ENCODE measurements at regions not wholly inside any gene's neighbourhood (a gene's known extent, or its start where the extent isn't known, plus 50 kb on each side); places are given as distances from the start of the nearest gene placed in this dataset.
"Not testable (repeated sequence)": the region's sequence is repeated elsewhere in the genome, so short reads cannot be mapped to it uniquely, and the experiment has no call there.

GRCh38 chr15:93759629-93760028, 471.7 kb upstream of the MCTP2 start:
- intact Hi-C loops (cut with micrococcal nuclease), result loop anchor here (10.0 kb wide), 1 partner anchor 55 kb away; no protein-coding TSS in a partner anchor

GRCh38 chr15:93758824-93759223, 472.5 kb upstream of the MCTP2 start:
- intact Hi-C loops (cut with micrococcal nuclease), result no loop called here

DNA sequence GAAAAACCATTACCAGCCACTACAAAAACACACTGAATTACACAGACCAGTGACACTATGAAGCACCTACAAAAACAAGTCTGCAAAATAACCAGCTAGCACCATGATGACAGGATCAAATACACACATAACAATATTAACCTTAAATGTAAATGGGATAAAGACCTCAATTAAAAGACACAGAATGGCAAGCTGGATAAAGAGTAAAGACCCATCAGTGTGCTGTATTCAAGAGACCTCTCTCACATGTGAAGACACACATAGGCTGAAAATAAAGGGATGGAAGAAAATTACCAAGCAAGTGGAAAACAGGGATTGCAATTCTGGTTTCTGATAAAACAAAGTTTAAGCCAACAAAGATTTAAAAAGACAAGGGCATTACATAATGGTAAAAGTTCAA, 482.7 kb upstream of the MCTP2 start:
- intact Hi-C loops (cut with micrococcal nuclease), result no loop called here

- intact Hi-C loops (cut with micrococcal nuclease), result not testable (repeated sequence)
Observed at GRCh38 chr15:93734976-93735375, 496.4 kb upstream of the MCTP2 start.

DNA sequence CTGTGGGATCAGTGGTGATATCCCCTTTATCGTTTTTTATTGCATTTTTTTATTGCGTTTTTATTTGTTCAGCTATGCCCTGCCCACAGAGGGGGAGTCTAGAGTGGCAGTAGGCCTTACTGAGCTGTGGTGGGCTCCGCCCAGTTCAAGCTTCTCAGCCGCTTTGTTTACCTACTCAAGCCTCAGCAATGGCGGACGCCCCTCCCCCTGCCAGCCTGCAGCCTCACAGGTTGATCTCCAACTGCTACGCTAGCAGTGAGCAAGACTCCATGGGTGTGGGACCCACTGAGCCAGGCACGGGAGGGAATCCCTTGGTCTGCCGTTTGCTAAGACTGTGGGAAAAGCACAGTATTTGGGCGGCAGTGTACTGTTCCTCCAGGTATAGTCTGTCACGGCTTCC, 500.6 kb upstream of the MCTP2 start:
- intact Hi-C loops (cut with micrococcal nuclease), result no loop called here

DNA sequence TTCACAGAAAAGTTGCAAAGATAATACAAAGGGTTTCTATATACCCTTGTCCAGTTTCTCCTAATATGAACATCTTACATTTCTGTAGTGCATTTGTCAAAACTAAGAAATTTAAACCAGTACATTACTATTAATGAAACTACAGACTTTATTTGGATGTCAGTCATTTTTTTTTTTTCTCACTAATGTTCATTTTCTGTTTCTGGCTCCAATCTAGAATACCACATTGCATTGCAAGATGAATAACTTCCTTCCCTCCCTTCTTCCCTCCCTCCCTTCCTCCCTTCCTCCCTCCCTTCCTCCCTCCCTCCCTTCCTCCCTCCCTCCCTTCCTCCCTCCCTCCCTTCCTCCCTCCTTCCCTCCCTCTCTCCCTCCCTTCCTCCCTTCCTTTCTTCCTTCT, 509.2 kb upstream of the MCTP2 start:
- intact Hi-C loops (cut with micrococcal nuclease), result no loop called here

GRCh38 chr15:93720607-93721006, 510.8 kb upstream of the MCTP2 start:
- intact Hi-C loops (cut with micrococcal nuclease), result no loop called here

- intact Hi-C loops (cut with micrococcal nuclease), result no loop called here
Observed at GRCh38 chr15:93719921-93720351, 511.4 kb upstream of the MCTP2 start.

DNA sequence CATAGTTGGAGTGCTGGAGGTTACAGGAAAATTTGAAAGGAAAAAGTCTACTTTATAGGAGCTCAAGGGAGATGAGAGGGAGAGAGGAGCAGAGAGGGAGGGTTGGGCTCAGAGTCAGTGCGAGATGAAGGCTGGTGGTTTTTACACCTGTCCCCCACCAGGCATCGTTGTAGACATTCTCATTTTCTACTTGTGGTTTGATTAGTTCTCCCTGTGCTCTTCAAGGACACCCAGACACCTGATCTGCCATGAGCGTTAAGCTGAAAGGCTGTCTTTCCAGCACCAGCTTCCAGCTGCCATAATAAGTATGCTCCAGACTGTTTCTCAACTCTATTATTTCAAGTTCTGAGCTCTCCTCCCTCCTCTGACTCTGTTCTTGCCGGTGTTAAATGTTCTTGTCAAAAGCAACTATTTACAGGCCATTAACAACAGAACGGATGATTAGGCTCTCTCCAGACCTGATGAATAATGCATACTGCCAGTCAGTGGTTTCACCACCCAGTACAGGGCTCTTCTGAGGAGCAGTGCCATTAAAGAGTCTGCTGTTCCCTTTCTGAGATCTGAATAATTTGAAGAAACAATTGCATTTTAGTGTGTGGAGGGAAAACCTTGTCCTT, 514.6 kb upstream of the MCTP2 start:
- intact Hi-C loops (cut with micrococcal nuclease), result no loop called here

GRCh38 chr15:93709708-93710107, 521.7 kb upstream of the MCTP2 start:
- intact Hi-C loops (cut with micrococcal nuclease), result no loop called here

DNA sequence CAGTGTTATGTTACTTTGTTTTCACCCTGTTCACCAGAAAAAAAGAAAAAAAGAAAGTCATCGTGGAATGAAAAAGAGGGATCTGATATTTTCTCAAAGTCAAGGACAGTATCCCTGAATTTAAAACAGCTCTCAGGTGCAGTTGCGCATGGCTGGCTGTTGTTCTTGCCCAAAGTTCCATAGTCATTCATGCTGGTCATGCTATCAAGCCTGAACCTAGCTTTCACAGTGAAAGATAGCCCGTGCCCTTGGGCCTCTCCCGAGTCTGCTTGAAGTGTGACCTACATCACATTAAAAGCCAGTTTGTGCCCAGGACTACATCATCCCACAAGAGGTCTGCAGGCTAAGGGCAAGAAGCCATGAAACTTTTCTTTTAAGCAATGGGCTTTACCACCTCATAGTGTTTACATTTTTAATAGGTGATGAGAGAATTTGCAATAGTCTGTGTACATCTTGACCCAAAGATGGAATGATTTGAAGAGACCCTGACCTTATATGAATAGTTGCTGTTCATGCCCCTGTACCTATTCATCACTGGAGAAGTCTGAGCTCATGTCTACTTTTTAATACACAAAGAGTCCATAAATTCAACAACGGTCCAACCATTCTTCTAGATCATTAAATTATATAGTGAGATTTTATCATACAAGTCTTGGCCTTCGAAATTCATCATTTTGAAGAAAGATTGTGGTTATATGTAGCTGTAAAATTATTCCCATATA, 522.5 kb upstream of the MCTP2 start:
- intact Hi-C loops (cut with micrococcal nuclease), result no loop called here

DNA sequence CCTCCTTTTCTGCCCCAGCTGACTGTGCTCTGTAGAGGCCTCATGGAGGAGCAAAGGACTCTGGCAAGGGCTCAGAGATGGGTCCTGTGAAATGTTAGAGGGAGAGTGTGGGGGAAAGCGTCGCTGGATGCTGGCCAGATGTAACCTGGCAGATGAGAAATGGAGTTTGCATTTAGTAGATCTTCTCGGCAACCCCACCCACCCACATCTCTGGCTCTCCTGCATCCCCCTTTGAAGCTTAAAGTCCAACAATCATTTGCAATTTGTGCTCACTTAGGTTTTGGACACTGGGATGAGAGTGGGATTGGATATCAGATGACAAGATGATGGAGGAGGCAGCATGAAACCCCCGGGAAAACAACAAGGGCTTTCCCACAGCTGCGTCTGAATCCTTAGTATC, 523.6 kb upstream of the MCTP2 start:
- intact Hi-C loops (cut with micrococcal nuclease), result no loop called here

GRCh38 chr15:93706495-93707292, 524.7 kb upstream of the MCTP2 start:
- intact Hi-C loops (cut with micrococcal nuclease), result no loop called here

DNA sequence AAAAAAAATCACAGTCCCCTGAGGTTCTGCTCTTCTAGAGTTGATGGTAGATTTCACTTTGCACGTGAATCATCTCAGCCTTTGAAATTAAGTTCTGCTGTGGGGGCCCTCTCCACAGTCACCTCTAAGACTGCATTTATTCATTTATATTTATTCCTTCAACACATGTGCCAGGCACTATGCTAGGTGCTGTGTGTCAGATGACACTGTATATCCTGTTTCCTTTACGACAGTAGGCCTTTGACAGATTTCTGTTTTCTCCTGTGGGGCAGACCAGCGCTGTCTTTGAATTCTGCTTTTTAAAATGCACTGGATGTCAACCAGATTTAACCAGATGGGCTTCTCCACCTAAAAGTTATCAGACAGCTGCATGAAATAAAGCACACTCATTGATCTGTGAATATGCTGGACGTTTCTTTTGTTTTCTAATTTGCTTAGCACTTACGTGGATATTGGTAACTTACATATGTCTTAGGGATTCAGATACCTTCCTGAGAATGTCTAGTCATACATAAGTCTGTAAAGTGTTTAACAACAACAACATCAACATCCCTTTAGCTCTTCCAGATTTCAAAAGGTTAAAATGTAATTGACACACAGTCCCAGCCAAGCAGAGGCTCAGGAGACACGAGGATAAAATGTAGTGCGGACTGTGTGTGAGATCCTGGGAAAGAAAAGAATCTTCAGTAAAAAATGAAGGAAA, 525.5 kb upstream of the MCTP2 start:
- intact Hi-C loops (cut with micrococcal nuclease), result no loop called here

GRCh38 chr15:93703092-93703739, 528.1 kb upstream of the MCTP2 start:
- intact Hi-C loops (cut with micrococcal nuclease), result no loop called here

DNA sequence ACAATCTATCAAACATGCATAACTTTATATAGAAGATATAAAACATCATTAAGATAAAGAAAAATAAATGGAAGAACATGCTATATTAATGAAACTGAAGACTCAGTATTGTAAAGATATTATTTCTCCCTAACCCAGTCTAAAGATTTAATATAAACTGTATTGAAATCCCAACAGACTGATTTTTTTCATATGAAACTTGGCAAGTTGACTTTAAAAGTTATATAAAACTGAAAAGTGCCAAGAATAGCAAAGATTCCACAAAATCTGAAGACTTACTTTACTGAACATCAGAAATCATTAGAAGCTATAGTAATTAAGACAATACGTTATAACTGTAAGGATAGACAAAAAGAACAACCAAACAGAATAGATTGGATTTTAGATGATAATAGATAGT, 531.3 kb upstream of the MCTP2 start:
- intact Hi-C loops (cut with micrococcal nuclease), result no loop called here

DNA sequence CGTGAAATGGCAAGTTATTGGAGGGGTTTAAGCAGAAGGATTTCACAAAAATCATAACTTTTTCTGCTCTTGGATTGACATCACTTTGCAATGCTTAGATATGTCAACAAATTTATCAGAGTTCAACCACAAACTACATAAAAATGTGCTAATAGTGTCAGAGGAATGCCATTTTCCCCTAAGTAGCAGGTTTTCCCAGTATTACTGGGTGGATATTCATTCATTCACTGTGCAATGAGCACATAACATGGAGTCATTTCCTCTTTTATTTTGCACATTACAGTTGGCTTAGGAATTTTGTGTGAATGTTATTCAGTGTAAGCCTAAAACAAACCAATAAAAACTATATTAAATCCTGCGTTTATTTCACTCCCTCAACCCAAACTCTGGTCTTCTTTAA, 537.3 kb upstream of the MCTP2 start:
- intact Hi-C loops (cut with micrococcal nuclease), result no loop called here

DNA sequence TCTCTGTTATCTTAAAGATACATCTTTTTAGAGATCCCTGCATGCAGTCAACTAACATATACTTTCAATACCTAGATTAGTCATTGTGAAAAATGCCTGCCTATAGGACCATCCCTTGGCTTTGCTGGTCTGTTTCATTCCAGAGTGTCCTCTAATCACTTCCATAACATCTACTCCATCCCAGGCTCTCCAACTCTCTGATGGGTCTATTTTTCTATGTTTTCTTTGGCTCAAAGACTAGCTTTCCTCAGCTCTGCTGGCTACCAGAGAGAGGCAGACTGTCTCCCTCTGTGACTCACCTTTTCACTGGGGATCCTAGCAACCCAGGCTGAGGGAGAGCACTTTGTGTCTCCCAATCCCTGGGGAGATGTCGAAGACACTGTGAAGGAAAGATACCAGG, 547.7 kb upstream of the MCTP2 start:
- intact Hi-C loops (cut with micrococcal nuclease), result no loop called here

- intact Hi-C loops (cut with micrococcal nuclease), result no loop called here
Observed at GRCh38 chr15:93671387-93671943, 559.9 kb upstream of the MCTP2 start.

DNA sequence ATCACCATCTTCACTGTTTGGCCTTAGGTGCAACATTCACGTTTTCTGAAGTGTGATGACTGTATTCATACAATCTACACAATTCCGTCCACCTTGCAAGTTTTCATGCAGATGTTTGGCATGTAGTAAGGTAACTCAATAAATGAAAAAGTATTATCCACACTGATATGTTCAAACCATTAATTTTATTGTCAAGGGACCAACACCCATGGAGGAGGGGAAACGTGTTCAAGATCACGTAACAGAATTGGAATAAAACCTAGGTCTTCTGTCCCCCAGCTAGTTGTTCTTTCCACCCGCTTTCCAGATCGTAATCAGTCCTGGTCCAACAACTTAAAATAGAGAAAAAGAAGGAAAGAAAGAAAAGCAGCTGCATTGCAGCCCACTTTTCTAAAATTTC, 560.4 kb upstream of the MCTP2 start:
- intact Hi-C loops (cut with micrococcal nuclease), result no loop called here

All from T-helper 2 cell treated with Interferon-gamma antibody and Interleukin-4, amounts not matched to agents 100 ng/mL and 5 ng/mL, for 36 hours (primary cell).